K562 (cell line): ENCODE measurements at regions not wholly inside any gene's neighbourhood (a gene's known extent, or its start where the extent isn't known, plus 50 kb on each side); places are given as distances from the start of the nearest gene placed in this dataset.
A peak's percentile ranks its signal among the peaks of the same experiment; 100 is the strongest.

Source experiments
- HBP1 ChIP-seq: fragments of 450-650 bp; formaldehyde crosslinking; IDR thresholded peaks from 2 replicates; pipeline ENCODE4 v1.4.0; 2022; ENCODE audit warnings: missing genetic modification characterization
- HDAC2 ChIP-seq: fragments of 450-650 bp; IDR thresholded peaks from 2 replicates; pipeline ENCODE4 v1.6.1; 2016; ENCODE audit warnings: mild to moderate bottlenecking
- KLF16 ChIP-seq: IDR thresholded peaks from 2 replicates; pipeline ENCODE4 v1.6.1; 2016; ENCODE audit warnings: antibody characterized with exemption
- MGA ChIP-seq: fragments of 450-650 bp; IDR thresholded peaks from 2 replicates; pipeline ENCODE4 v1.6.1; 2016; ENCODE audit warnings: mild to moderate bottlenecking, moderate library complexity
- UBTF ChIP-seq, 2 experiments: IDR thresholded peaks; 2 replicates each; pipeline ENCODE4 v1.6.1; 2012; ENCODE audit warnings: improper control_type of control experiment in 2 of 2, low read depth in 2 of 2, low read length in 2 of 2, borderline replicate concordance in 1 of 2
- ZKSCAN1 ChIP-seq: fragments of 150-350 bp; IDR thresholded peaks from 2 replicates; pipeline ENCODE4 v1.6.1; 2016; ENCODE audit warnings: low read depth, low read length
- ZNF280A ChIP-seq: fragments of 450-650 bp; IDR thresholded peaks from 2 replicates; pipeline ENCODE4 v1.6.1; 2018; ENCODE audit warnings: mild to moderate bottlenecking, low read depth; ENCODE audit not compliant: partially characterized antibody

GRCh38 chr3:72288955-72289691 lies 504.2 kb upstream of the PROK2 start (continued):
- TF ChIP-seq MGA (peak; percentile 72), KLF16 (peak; percentile 97), HBP1 (peak; percentile 68), HDAC2 (peak; percentile 54; the same call in 1 of the 2 replicates), ZKSCAN1 (0 out of 2 replicates have a peak, but pooled peaks have one; percentile 29), UBTF (IDR thresholded peaks at IDR 0.05; ENCODE audit: borderline replicate concordance in 1 of 2, low read depth in 2 of 2, low read length in 2 of 2) (peak in 1 of 2 experiments; percentile 56; a peak in 1 of 4 replicates), ZNF280A (no peak)
